Fibroblast of lung (primary cell): ENCODE measurements at regions not wholly inside any gene's neighbourhood (a gene's known extent, or its start where the extent isn't known, plus 50 kb on each side); places are given as distances from the start of the nearest gene placed in this dataset.

ENCODE experiments used
- CTCF ChIP-seq, 2 donors: IDR thresholded peaks in 1 of 2; conservative IDR thresholded peaks in 1 of 2; 1 replicate in 1 of 2; 2 replicates in 1 of 2; pipeline ENCODE4 v1.5.1; 2011 to 2012; ENCODE audit warnings: low read length in 2 of 2, control low read depth in 1 of 2, inconsistent platforms in 1 of 2, low read depth in 1 of 2, mild to moderate bottlenecking in 1 of 2
- EZH2 ChIP-seq: IDR thresholded peaks from 2 replicates; pipeline ENCODE4 v1.5.1; 2012; ENCODE audit warnings: low read length, control low read depth, mild to moderate bottlenecking; ENCODE audit errors: missing control alignments

- TF ChIP-seq CTCF (conservative IDR thresholded peaks at IDR 0.05 in 1 of 2, IDR thresholded peaks at IDR 0.05 in 1 of 2; ENCODE audit: low read depth in 1 of 2, low read length in 2 of 2), result no peak
- TF ChIP-seq EZH2, result no peak
These were observed 176.4 kb upstream of the SMIM30 start for GRCh38 chr7:113294750-113295149.
